HG03139 (cell line): ENCODE measurements at regions not wholly inside any gene's neighbourhood (a gene's known extent, or its start where the extent isn't known, plus 50 kb on each side); places are given as distances from the start of the nearest gene placed in this dataset.

Experiments used
- ATAC-seq: cut with Tn5 transposase; IDR thresholded peaks from one replicate; pipeline ENCODE4 v1.9.1; 2021; ENCODE audit not compliant: unreplicated experiment

- ATAC-seq, result no peak
Observed at GRCh38 chr2:12050396-12050795, 304.0 kb downstream of the LPIN1 start.

GRCh38 chr2:12051831-12052230 lies 305.4 kb downstream of the LPIN1 start:
- ATAC-seq, result no peak

GRCh38 chr2:12052796-12053195 lies 306.4 kb downstream of the LPIN1 start:
- no peak for ATAC-seq

- no peak for ATAC-seq
Observed at GRCh38 chr2:12054956-12055618, 308.7 kb downstream of the LPIN1 start.

GRCh38 chr2:12057436-12058166 lies 311.2 kb downstream of the LPIN1 start:
- peak; percentile 91 for ATAC-seq

GRCh38 chr2:12059616-12060441 lies 313.4 kb downstream of the LPIN1 start:
- ATAC-seq, result no peak

- no peak for ATAC-seq
Observed at GRCh38 chr2:12060886-12061285, 314.5 kb downstream of the LPIN1 start.

GRCh38 chr2:12061286-12062052 lies 315.0 kb downstream of the LPIN1 start:
- no peak for ATAC-seq

- ATAC-seq, result no peak
Observed at GRCh38 chr2:12062053-12062395, 315.6 kb downstream of the LPIN1 start.

GRCh38 chr2:12063210-12063609 lies 316.8 kb downstream of the LPIN1 start:
- ATAC-seq, result no peak

GRCh38 chr2:12064153-12064552 lies 317.7 kb downstream of the LPIN1 start:
- no peak for ATAC-seq

- ATAC-seq, result no peak
Observed at GRCh38 chr2:12066116-12066515, 319.7 kb downstream of the LPIN1 start.

GRCh38 chr2:12066986-12067385 lies 320.6 kb downstream of the LPIN1 start:
- no peak for ATAC-seq

- ATAC-seq, result no peak
Observed at GRCh38 chr2:12068796-12069538, 322.5 kb downstream of the LPIN1 start.

GRCh38 chr2:12070153-12070552 lies 323.7 kb downstream of the LPIN1 start:
- ATAC-seq, result no peak

- no peak for ATAC-seq
Observed at GRCh38 chr2:12070581-12070980, 324.1 kb downstream of the LPIN1 start.

GRCh38 chr2:12071318-12071717 lies 324.9 kb downstream of the LPIN1 start:
- ATAC-seq, result peak; percentile 58

GRCh38 chr2:12073217-12073852 lies 326.9 kb downstream of the LPIN1 start:
- no peak for ATAC-seq

- no peak for ATAC-seq
Observed at GRCh38 chr2:12074126-12074844, 327.9 kb downstream of the LPIN1 start.
